NCI-H69 (cell line): ENCODE measurements at regions not wholly inside any gene's neighbourhood (a gene's known extent, or its start where the extent isn't known, plus 50 kb on each side); places are given as distances from the start of the nearest gene placed in this dataset.
A peak's percentile ranks its signal among the peaks of the same experiment; 100 is the strongest.

Experiments used
- DNase-seq: peaks from one replicate; lab custom pipeline; 2025; lab: John Stamatoyannopoulos, UW

GRCh38 chr3:13227315-13228165 lies 154.3 kb upstream of the IQSEC1 start:
- no peak for DNase-seq

- DNase-seq = no peak
Observed at GRCh38 chr3:13224967-13225366, 151.7 kb upstream of the IQSEC1 start.

GRCh38 chr3:13223574-13224237 lies 150.5 kb upstream of the IQSEC1 start:
- no peak for DNase-seq

- DNase-seq = no peak
Observed at GRCh38 chr3:13222891-13223573, 149.8 kb upstream of the IQSEC1 start.

- no peak for DNase-seq
Observed at GRCh38 chr3:13222131-13222530, 148.9 kb upstream of the IQSEC1 start.

- DNase-seq = no peak
Observed at GRCh38 chr3:13221491-13222061, 148.3 kb upstream of the IQSEC1 start.

- no peak for DNase-seq
Observed at GRCh38 chr3:13220991-13221390, 147.8 kb upstream of the IQSEC1 start.

- no peak for DNase-seq
Observed at GRCh38 chr3:13219902-13220296, 146.7 kb upstream of the IQSEC1 start.

GRCh38 chr3:13219077-13219901 lies 146.1 kb upstream of the IQSEC1 start:
- DNase-seq = no peak

- DNase-seq = no peak
Observed at GRCh38 chr3:13218541-13218908, 145.3 kb upstream of the IQSEC1 start.

GRCh38 chr3:13217736-13218540 lies 144.7 kb upstream of the IQSEC1 start:
- no peak for DNase-seq

- DNase-seq = no peak
Observed at GRCh38 chr3:13217253-13217652, 144.0 kb upstream of the IQSEC1 start.

- no peak for DNase-seq
Observed at GRCh38 chr3:13215940-13216546, 142.8 kb upstream of the IQSEC1 start.

- peak; percentile 15 for DNase-seq
Observed at GRCh38 chr3:13214847-13215472, 141.7 kb upstream of the IQSEC1 start.

- peak; percentile 15 for DNase-seq
Observed at GRCh38 chr3:13213911-13214846, 140.9 kb upstream of the IQSEC1 start.

GRCh38 chr3:13213490-13213889 lies 140.3 kb upstream of the IQSEC1 start:
- DNase-seq = peak; percentile 3

- no peak for DNase-seq
Observed at GRCh38 chr3:13211605-13212210, 138.5 kb upstream of the IQSEC1 start.

- peak; percentile 32 for DNase-seq
Observed at GRCh38 chr3:13210221-13210975, 137.2 kb upstream of the IQSEC1 start.
